ENCODE measurements at regions not wholly inside any gene's neighbourhood (a gene's known extent, or its start where the extent isn't known, plus 50 kb on each side); places are given as distances from the start of the nearest gene placed in this dataset.

GRCh38 chr10:131737543-131738395, 163.0 kb upstream of the PPP2R2D start:
- no peak for DNase-seq

GRCh38 chr10:131738396-131738735, 162.4 kb upstream of the PPP2R2D start:
- DNase-seq: no peak

- DNase-seq: no peak
Measured at GRCh38 chr10:131739206-131739605, 161.6 kb upstream of the PPP2R2D start.

- no peak for DNase-seq
Measured at GRCh38 chr10:131742500-131742951, 158.3 kb upstream of the PPP2R2D start.

- peak; percentile 21 for DNase-seq
Measured at GRCh38 chr10:131743190-131744151, 157.3 kb upstream of the PPP2R2D start.

- no peak for DNase-seq
Measured at GRCh38 chr10:131744346-131744745, 156.5 kb upstream of the PPP2R2D start.

GRCh38 chr10:131745591-131745990, 155.2 kb upstream of the PPP2R2D start:
- no peak for DNase-seq

GRCh38 chr10:131746241-131746711, 154.5 kb upstream of the PPP2R2D start:
- DNase-seq: no peak

GRCh38 chr10:131746785-131747184, 154.0 kb upstream of the PPP2R2D start:
- DNase-seq: no peak

- DNase-seq: no peak
Measured at GRCh38 chr10:131747251-131747650, 153.6 kb upstream of the PPP2R2D start.

- DNase-seq: no peak
Measured at GRCh38 chr10:131747791-131748190, 153.0 kb upstream of the PPP2R2D start.

GRCh38 chr10:131748191-131748590, 152.6 kb upstream of the PPP2R2D start:
- DNase-seq: no peak

- no peak for DNase-seq
Measured at GRCh38 chr10:131748831-131749766, 151.7 kb upstream of the PPP2R2D start.

GRCh38 chr10:131749767-131750142, 151.1 kb upstream of the PPP2R2D start:
- DNase-seq: no peak

- no peak for DNase-seq
Measured at GRCh38 chr10:131750171-131750895, 150.5 kb upstream of the PPP2R2D start.

GRCh38 chr10:131750973-131751826, 149.6 kb upstream of the PPP2R2D start:
- no peak for DNase-seq

- DNase-seq: no peak
Measured at GRCh38 chr10:131751827-131752775, 148.7 kb upstream of the PPP2R2D start.

- no peak for DNase-seq
Measured at GRCh38 chr10:131753336-131753735, 147.5 kb upstream of the PPP2R2D start.

- no peak for DNase-seq
Measured at GRCh38 chr10:131755200-131755599, 145.6 kb upstream of the PPP2R2D start.
